ENCODE measurements at regions not wholly inside any gene's neighbourhood (a gene's known extent, or its start where the extent isn't known, plus 50 kb on each side); places are given as distances from the start of the nearest gene placed in this dataset.

DNA sequence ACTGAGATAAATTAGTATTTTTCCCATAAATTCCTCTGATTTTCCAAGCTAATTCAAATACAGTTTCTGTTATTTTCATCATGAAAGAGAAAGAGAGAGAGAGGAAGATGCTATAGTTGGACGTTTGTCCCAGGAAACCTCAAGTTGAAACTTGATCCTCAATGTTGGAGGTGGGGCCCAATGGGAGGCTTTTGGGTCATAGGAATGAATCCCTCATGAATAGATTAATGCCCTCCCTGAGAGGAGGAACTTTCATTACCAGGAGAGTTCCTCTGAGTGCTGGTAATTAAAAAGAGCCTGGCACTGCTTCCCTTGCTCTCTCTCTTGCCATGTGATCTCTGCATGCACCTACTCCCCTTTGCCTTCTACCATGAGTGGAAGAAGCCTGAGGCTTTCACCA, 189.9 kb upstream of the SMC2 start:
- no peaks in the 10 kb centered on the region for H3K4me1 ChIP-seq
- H3K27ac ChIP-seq, result no peak overlapping the region
- intact Hi-C loops (cut with DNase I), result no loop called here
- H3K9me3 ChIP-seq, result no peaks in the 10 kb centered on the region
- no peak for ATAC-seq
- DNase-seq, result no peak
- H3K4me3 ChIP-seq, result no peak overlapping the region
- H3K36me3 ChIP-seq, result no peaks in the 10 kb centered on the region
- no peaks in the 10 kb centered on the region for H3K27me3 ChIP-seq
- 0% methylated on average over 1 of the region's 1 CpG for WGBS (ENCODE audit: insufficient coverage, low coverage, low lambda C conversion rate, missing lambda C conversion rate)
- no peak for TF ChIP-seq POLR2A (IDR thresholded peaks at IDR 0.05)
- TF ChIP-seq, protein P1, sequence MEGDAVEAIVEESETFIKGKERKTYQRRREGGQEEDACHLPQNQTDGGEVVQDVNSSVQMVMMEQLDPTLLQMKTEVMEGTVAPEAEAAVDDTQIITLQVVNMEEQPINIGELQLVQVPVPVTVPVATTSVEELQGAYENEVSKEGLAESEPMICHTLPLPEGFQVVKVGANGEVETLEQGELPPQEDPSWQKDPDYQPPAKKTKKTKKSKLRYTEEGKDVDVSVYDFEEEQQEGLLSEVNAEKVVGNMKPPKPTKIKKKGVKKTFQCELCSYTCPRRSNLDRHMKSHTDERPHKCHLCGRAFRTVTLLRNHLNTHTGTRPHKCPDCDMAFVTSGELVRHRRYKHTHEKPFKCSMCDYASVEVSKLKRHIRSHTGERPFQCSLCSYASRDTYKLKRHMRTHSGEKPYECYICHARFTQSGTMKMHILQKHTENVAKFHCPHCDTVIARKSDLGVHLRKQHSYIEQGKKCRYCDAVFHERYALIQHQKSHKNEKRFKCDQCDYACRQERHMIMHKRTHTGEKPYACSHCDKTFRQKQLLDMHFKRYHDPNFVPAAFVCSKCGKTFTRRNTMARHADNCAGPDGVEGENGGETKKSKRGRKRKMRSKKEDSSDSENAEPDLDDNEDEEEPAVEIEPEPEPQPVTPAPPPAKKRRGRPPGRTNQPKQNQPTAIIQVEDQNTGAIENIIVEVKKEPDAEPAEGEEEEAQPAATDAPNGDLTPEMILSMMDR (IDR thresholded peaks at IDR 0.05), result no peak

DNA sequence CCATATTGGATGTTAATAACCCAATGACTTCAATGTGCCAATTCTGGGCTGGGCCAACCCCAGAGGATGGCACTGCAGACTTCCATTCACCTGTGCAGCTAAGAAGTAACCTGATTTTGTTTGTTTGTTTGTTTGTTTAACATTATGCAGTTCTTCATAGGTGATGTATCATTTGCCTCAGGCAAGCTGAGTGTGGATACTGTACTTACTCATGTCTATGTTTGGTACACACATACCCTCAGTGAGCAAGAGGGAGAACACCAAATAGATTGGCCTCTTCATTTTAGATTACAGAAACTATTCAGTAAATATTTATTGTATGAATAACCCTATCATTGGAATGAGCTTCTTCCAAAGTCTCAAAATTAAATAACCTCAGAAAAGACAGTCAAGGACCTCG, 180.2 kb upstream of the SMC2 start:
- Histone ChIP-seq H3K27ac (no peak overlapping the region), H3K36me3 (no peaks in the 10 kb centered on the region), H3K4me3 (no peak overlapping the region), H3K9me3 (no peaks in the 10 kb centered on the region), H3K4me1 (no peaks in the 10 kb centered on the region), H3K27me3 (no peaks in the 10 kb centered on the region)
- WGBS (ENCODE audit: insufficient coverage, low coverage, low lambda C conversion rate, missing lambda C conversion rate), result 36% methylated on average over 1 of the region's 1 CpG
- no peak for ATAC-seq
- TF ChIP-seq POLR2A (IDR thresholded peaks at IDR 0.05), result no peak
- TF ChIP-seq, protein P1 (IDR thresholded peaks at IDR 0.05), result no peak
- no peak for DNase-seq
- intact Hi-C loops (cut with DNase I), result no loop called here

DNA sequence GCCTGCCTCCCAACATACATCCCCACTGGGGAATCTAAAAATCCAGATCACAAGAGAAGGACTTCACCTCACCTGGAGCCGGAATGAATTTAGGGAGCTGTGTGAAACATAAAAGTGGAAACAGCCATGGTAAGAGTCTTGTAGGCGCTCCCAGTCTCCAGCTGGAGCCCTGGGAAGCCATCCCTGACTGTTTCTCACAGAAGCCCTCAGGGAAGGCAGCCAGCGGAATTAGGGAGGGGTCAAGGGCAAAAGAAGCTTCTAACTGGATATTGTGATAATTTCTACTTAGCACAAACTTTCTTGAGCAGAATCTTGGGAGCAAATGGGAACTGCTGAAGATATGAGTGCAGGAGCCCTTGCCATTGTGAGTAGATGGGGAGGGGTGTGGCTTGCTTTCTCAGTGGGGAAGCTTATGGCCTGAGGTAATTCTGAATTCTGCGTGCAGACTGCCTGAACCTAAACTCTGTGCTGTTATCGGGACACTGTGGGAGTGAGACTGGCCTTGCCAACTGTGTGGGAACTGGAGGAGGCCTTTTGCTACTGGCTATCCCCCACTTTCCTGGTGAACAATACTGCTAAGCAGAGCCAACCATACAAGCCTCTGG, 174.4 kb upstream of the SMC2 start:
- TF ChIP-seq, protein P1 (IDR thresholded peaks at IDR 0.05), result no peak
- TF ChIP-seq POLR2A (IDR thresholded peaks at IDR 0.05), result no peak
- no peak overlapping the region for H3K4me3 ChIP-seq
- intact Hi-C loops (cut with DNase I), result no loop called here
- H3K27ac ChIP-seq, result no peak overlapping the region
- no peaks in the 10 kb centered on the region for H3K27me3 ChIP-seq
- no peaks in the 10 kb centered on the region for H3K4me1 ChIP-seq
- H3K9me3 ChIP-seq, result no peaks in the 10 kb centered on the region
- DNase-seq (no peak), ATAC-seq (no peak)
- no peaks in the 10 kb centered on the region for H3K36me3 ChIP-seq
- WGBS (ENCODE audit: insufficient coverage, low coverage, low lambda C conversion rate, missing lambda C conversion rate), result 63% methylated on average over 4 of the region's 5 CpGs

DNA sequence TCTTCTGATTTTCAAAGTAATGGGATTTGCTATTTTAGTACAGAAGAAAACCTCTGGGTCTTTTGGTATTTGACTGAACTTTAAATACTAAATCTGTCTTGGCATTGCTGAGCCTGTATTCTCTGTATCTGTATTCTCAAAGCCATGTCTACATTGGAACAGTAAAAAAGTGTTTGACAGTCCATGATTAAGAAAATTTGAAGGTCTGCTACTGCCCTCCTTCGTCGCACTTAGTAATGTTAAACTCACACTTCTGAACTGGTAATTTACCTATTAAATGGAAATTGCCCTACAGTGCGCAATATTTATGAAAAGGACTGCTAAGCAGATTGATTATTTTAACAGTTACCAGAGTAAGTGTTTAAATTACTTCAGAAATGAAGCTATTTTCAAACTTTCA, 165.7 kb upstream of the SMC2 start:
- DNase-seq (no peak), ATAC-seq (no peak)
- H3K27me3 ChIP-seq, result no peaks in the 10 kb centered on the region
- H3K4me3 ChIP-seq, result no peak overlapping the region
- H3K36me3 ChIP-seq, result no peaks in the 10 kb centered on the region
- 56% methylated on average over 3 of the region's 3 CpGs for WGBS (ENCODE audit: insufficient coverage, low coverage, low lambda C conversion rate, missing lambda C conversion rate)
- H3K27ac ChIP-seq, result no peak overlapping the region
- H3K9me3 ChIP-seq, result no peaks in the 10 kb centered on the region
- H3K4me1 ChIP-seq, result no peaks in the 10 kb centered on the region
- TF ChIP-seq POLR2A (IDR thresholded peaks at IDR 0.05), result no peak
- TF ChIP-seq, protein P1 (IDR thresholded peaks at IDR 0.05), result no peak
- intact Hi-C loops (cut with DNase I), result no loop called here

DNA sequence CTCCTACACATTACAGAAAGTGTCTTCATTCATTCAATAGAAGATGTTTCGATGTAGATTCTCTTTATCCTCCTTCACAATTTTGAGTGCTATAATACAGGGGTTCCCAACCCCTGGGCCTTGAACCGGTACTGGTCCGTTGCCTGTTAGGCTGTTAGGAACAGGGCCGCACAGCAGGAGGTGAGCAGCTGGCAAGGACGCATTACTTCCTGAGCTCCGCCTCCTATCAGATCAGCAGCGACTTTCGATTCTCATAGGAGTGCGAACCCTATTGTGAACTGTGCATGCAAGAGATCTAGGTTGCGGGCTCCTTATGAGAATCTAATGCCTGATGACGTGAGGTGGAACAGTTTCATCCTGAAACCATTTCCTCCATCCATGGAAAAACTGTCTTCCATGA, 153.0 kb upstream of the SMC2 start:
- H3K27me3 ChIP-seq, result no peaks in the 10 kb centered on the region
- intact Hi-C loops (cut with DNase I), result no loop called here
- H3K36me3 ChIP-seq, result no peaks in the 10 kb centered on the region
- no peak for TF ChIP-seq POLR2A (IDR thresholded peaks at IDR 0.05)
- TF ChIP-seq, protein P1 (IDR thresholded peaks at IDR 0.05), result no peak
- no peaks in the 10 kb centered on the region for H3K9me3 ChIP-seq
- WGBS (ENCODE audit: insufficient coverage, low coverage, low lambda C conversion rate, missing lambda C conversion rate), result 74% methylated on average over 11 of the region's 11 CpGs
- H3K27ac ChIP-seq, result no peak overlapping the region
- no peak overlapping the region for H3K4me3 ChIP-seq
- no peaks in the 10 kb centered on the region for H3K4me1 ChIP-seq
- ATAC-seq, result no peak
- DNase-seq, result no peak

All from right lobe of liver (tissue), 6 donors.